Heart left ventricle (tissue), 16 donors: ENCODE measurements at regions not wholly inside any gene's neighbourhood (a gene's known extent, or its start where the extent isn't known, plus 50 kb on each side); places are given as distances from the start of the nearest gene placed in this dataset.
A peak's percentile ranks its signal among the peaks of the same experiment; 100 is the strongest.

Experiments used
- ATAC-seq, 4 donors: fragments of 200-7000 bp; cut with Tn5 transposase; one replicate each; pipeline ENCODE4 v1.9.1; 2020 to 2022; ENCODE audit warnings: moderate library complexity in 4 of 4, mild to moderate bottlenecking in 3 of 4, moderate number of reproducible peaks in 1 of 4
- DNase-seq, 5 donors: peaks; one replicate each; pipeline ENCODE4 v3.0.0-alpha.2; 2020
- H3K27ac ChIP-seq, 12 donors: fragments of 200-600 bp; sonication (generic) in 4 of 12; one replicate each; pipeline versions ENCODE4 v1.5.0 to v1.8.0; 2016 to 2022; ENCODE audit warnings: mild to moderate bottlenecking in 2 of 12
- H3K27me3 ChIP-seq, 9 donors: fragments of 200-600 bp; sonication (generic) in 2 of 9; one replicate each; pipeline versions ENCODE4 v1.5.1 to v1.8.0; 2016 to 2022; ENCODE audit warnings: mild to moderate bottlenecking in 3 of 9
- H3K36me3 ChIP-seq, 9 donors: fragments of 200-600 bp; sonication (generic) in 2 of 9; one replicate each; pipeline versions ENCODE4 v1.5.0 to v1.8.0; 2018 to 2022; ENCODE audit warnings: mild to moderate bottlenecking in 2 of 9
- H3K4me1 ChIP-seq, 12 donors: fragments of 200-600 bp; sonication (generic) in 4 of 12; one replicate each; pipeline versions ENCODE4 v1.5.0 to v1.8.0; 2016 to 2022; ENCODE audit warnings: mild to moderate bottlenecking in 3 of 12
- H3K4me3 ChIP-seq, 12 donors: fragments of 200-600 bp; sonication (generic) in 4 of 12; one replicate each; pipeline versions ENCODE4 v1.5.0 to v1.8.0; 2017 to 2022; ENCODE audit warnings: mild to moderate bottlenecking in 9 of 12, moderate library complexity in 4 of 12
- H3K9me3 ChIP-seq, 12 donors: fragments of 200-600 bp; sonication (generic) in 4 of 12; one replicate each; pipeline versions ENCODE4 v1.5.0 to v1.8.0; 2016 to 2022; ENCODE audit warnings: mild to moderate bottlenecking in 1 of 12
- POLR2A ChIP-seq, 2 donors: fragments of 450-650 bp; IDR thresholded peaks; one replicate each; pipeline ENCODE4 v1.6.1; 2017; ENCODE audit warnings: antibody characterized with exemption in 2 of 2, mild to moderate bottlenecking in 2 of 2, moderate library complexity in 2 of 2
- WGBS, 4 donors: extraction: QIAGEN DNeasy Blood & Tissue Kit in 2 of 4; methylation state at CpG; one replicate each; pipeline versions ENCODE4 v1.1.5 to v1.1.7; 2013 to 2018; 5-methylcytosine and 5-hydroxymethylcytosine counted together
- intact Hi-C, 10 donors: fragments of 100-400 bp; cut with DNase I; formaldehyde crosslinking; loops; one replicate each; pipeline versions ENCODE4 v1.11.1 to v1.14.2; 2022
- TF ChIP-seq, protein P1 (sequence below), 12 donors: fragments of 200-600 bp; sonication (generic) in 4 of 12; IDR thresholded peaks; one replicate each; pipeline versions ENCODE4 v1.5.0 to v1.8.0; 2018 to 2022; ENCODE audit warnings: antibody characterized with exemption in 12 of 12, mild to moderate bottlenecking in 5 of 12
- donor health status: ischemic (EF 13 %, LVEDD 7.1; RV severe dilation, severe dysfunction).
- donor health status: healthy with polysubstance abuse.
- donor health status: DM: no; HTN: yes; CAD: no.
- donor health status: DM: no; HTN: no; CAD: no.
- donor health status: ischemic (EF 25% LVEDD 6.9; RV normal size, moderate dysfunction).
- donor health status: ischemic (EF 25% LVEDD 5.7; RV mildly dilated, moderate dysfunction).
- donor health status: healthy.
- donor health status: DM: yes; HTN: yes; CAD: no.
- donor health status: ischemic (EF 35%, LVEDD 5.7; RV mildly dilated, moderate dysfunction).
- donor health status: nonischemic (EF 11% LVEDD 7.7; RV severe dilation, severe dysfunction).
- donor health status: DM: yes; HTN: yes; CAD: no.
- donor health status: PGD.
- donor health status: ischemic (EF 29% LVEDD 5.4; RV normal size, mild dysfunction).
- donor health status: nonischemic (EF 23%, LVEDD 6.1; RV moderate dilation, normal function).

DNA sequence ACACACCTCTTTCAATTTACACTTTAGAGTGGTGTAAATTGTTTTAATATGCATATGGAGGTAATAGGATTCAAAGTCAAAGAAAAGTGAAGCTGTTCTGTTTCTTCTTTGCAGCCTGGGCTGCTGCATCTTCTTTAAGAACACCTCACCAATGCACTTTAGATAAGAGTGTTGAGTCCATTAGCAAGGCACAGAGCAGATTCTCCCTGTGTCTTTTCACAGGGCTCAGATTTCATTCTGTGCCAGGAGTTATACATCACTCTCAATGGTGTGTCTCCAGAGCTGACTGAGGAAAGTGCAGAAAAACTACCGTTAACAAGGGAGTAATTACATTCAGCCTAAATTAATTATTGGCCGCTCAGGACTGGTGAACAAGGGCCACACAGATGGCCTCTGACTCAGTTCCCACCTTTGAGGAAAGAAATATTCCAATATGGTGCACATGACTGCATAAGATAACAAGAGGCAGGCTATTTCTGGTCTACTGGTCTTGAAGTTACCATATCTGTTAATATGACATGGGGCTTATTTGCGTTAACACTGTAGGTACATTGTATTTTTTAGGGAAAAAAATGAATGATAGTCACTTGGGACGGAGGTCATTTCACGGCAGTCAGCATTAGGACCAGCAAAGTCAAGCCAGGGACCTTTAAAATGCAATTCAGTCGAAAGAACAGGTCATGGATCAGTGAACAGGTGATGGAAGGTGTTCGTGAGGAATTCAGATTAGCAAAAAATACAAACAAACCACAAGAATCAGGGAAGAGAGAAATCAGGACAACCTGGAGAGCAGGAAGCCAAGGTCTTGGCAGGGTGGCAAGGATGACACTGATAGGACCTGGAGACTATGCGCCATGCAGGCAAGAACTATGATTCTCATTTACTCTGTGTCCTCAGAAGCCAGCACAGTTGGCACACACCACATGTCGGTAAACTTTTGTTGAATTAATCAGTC, 203.7 kb downstream of the TBX18 start:
- Histone ChIP-seq H3K9me3 (peaks cover 0 to 6% (median 0%) of the 10 kb centered on the region in 12 donors), H3K27ac (no peak overlapping the region), H3K27me3 (no peaks in the 10 kb centered on the region), H3K36me3 (no peaks in the 10 kb centered on the region), H3K4me1 (no peaks in the 10 kb centered on the region), H3K4me3 (no peak overlapping the region)
- DNase-seq: no peak
- 68 to 71% (median 71%) methylated on average over 9 of the region's 9 CpGs for WGBS, 4 donors
- TF ChIP-seq POLR2A (IDR thresholded peaks at IDR 0.05): no peak
- TF ChIP-seq, protein P1, sequence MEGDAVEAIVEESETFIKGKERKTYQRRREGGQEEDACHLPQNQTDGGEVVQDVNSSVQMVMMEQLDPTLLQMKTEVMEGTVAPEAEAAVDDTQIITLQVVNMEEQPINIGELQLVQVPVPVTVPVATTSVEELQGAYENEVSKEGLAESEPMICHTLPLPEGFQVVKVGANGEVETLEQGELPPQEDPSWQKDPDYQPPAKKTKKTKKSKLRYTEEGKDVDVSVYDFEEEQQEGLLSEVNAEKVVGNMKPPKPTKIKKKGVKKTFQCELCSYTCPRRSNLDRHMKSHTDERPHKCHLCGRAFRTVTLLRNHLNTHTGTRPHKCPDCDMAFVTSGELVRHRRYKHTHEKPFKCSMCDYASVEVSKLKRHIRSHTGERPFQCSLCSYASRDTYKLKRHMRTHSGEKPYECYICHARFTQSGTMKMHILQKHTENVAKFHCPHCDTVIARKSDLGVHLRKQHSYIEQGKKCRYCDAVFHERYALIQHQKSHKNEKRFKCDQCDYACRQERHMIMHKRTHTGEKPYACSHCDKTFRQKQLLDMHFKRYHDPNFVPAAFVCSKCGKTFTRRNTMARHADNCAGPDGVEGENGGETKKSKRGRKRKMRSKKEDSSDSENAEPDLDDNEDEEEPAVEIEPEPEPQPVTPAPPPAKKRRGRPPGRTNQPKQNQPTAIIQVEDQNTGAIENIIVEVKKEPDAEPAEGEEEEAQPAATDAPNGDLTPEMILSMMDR (IDR thresholded peaks at IDR 0.05): no peak
- ATAC-seq: no peak
- intact Hi-C loops: no loop called here

DNA sequence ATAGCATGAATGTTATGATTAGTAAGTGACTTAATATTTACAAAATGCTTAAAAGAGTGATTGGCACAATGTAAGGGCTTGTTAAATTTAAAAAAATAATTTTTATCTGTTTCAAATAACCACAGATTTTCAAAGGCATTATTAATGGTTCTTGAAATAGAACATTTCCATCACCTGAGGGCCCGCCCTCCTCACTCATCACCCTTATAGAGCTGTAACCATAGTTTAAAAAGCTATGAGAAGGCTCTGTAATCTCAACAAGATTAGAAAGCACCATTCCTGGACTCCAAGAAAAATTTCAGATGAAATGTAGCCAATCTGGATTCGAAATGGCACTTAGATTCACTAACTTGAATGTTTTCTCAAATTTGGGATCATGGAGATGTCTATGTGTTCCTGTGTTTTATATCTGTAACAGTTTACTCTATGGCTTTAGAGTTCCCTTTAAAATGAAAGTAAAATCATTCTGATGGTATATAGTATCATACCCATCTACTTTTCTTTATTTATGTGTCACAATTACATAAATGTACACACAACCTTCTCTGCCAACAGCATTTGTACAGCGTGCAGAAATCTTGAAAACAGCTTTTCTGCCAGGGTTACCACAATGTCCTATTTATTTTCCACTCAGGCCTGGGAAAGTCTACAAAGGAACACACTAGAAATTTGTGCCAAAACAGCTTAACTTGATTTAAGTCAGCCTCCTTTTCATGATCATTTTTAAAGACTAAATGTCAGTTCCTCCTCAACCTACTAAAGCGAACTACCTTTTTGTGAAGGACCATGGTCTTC, 207.7 kb downstream of the TBX18 start:
- Histone ChIP-seq H3K9me3 (peaks cover 0 to 3% (median 0%) of the 10 kb centered on the region in 12 donors), H3K27ac (peak overlapping the region in 1 of 12 donors; percentile 3), H3K36me3 (no peaks in the 10 kb centered on the region), H3K27me3 (no peaks in the 10 kb centered on the region), H3K4me1 (no peaks in the 10 kb centered on the region), H3K4me3 (no peak overlapping the region)
- 49 to 56% (median 53%) methylated on average over 4 of the region's 4 CpGs for WGBS, 4 donors
- no peak for TF ChIP-seq POLR2A (IDR thresholded peaks at IDR 0.05)
- TF ChIP-seq, protein P1 (IDR thresholded peaks at IDR 0.05): no peak
- ATAC-seq (no peak), DNase-seq (no peak)
- intact Hi-C loops: no loop called here

DNA sequence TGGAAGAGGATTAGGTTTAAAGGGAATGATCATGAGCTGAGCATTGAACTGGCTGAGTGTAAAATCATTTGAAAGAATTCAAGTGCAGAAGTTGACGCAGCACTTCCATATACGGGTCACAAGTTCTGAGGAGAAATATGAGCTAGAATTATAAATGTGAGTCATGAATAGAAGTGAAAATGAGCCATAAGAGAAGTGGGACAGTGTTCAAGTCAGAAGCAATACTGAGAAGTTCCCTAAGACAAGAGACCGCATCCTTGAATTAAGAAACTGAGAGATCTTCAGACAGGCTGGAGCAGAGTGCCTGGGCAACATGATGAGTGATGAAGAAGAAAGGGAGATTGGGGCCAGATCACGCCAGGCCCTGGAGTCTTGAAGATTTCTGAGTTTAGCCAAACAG, 209.7 kb downstream of the TBX18 start:
- 80 to 84% (median 82%) methylated on average over 4 of the region's 4 CpGs for WGBS, 4 donors
- intact Hi-C loops: no loop called here

More for the DNA sequence above, 209.7 kb downstream of the TBX18 start:
- H3K9me3 ChIP-seq: peaks cover 0 to 3% (median 0%) of the 10 kb centered on the region in 12 donors
- no peaks in the 10 kb centered on the region for H3K27me3 ChIP-seq
- no peak overlapping the region for H3K4me3 ChIP-seq
- DNase-seq (no peak), ATAC-seq (no peak)
- TF ChIP-seq POLR2A (IDR thresholded peaks at IDR 0.05): no peak
- TF ChIP-seq, protein P1 (IDR thresholded peaks at IDR 0.05): no peak
- no peak overlapping the region for H3K27ac ChIP-seq
- H3K4me1 ChIP-seq: no peaks in the 10 kb centered on the region
- H3K36me3 ChIP-seq: no peaks in the 10 kb centered on the region
